ENCODE measurements at regions not wholly inside any gene's neighbourhood (a gene's known extent, or its start where the extent isn't known, plus 50 kb on each side); places are given as distances from the start of the nearest gene placed in this dataset.

DNA sequence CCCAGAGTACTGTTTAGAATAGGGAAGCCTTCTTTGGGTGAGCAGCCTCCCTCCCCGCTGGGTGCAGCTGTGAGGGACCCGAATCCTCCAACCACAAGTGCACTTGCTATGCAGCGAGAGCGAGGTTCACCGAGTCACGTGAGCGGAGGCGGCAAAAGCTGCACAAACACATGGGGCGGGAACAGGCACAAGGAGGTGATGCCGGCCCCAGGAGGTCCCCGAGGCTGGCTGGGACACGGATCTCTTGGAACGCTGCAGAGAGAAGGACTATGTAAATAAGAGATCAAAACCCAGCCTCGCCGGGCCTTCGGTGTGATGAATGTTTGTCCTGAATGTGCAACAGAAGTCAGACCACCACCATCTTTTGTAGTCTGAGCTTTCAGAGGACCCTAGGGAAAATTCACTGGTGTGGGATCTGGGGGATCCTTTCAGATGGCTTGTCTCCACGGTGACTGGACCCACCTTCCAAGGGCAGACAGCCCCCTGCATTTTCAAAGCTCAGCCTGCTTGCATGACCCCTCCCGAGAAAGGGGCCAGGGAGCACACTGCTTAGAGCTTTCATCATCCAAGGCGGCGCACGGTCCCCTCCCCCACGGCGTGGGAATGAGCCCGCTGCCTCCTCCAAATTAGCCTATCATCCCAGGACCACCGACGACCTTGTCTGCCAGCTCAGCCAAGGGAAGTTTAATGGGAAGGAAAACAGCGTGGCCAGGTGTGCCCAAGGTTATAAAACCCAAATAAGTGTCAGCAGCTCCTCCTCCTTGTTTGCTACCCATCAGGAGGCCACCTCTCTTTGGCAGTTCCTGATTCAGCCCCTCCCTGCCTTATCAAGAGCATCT, 327.7 kb downstream of the CXCL12 start (continued):
- no peak for TF ChIP-seq BRCA1 (IDR thresholded peaks at IDR 0.05; ENCODE audit: low read depth, low read length)

Data from H1 (cell line).